Thyroid gland (tissue), 4 donors: ENCODE measurements at regions not wholly inside any gene's neighbourhood (a gene's known extent, or its start where the extent isn't known, plus 50 kb on each side); places are given as distances from the start of the nearest gene placed in this dataset.

Experiments used
- CTCF ChIP-seq, 6 experiments: fragments of 200-600 bp in 3 of 6; fragments of 450-650 bp in 3 of 6; sonication (generic) in 3 of 6; IDR thresholded peaks; one replicate each; pipeline ENCODE4 v1.5.1; 2016 to 2019; ENCODE audit warnings: antibody characterized with exemption in 6 of 6, mild to moderate bottlenecking in 2 of 6, inconsistent platforms in 1 of 6, moderate library complexity in 1 of 6
- POLR2A ChIP-seq, 2 donors: fragments of 450-650 bp; IDR thresholded peaks; one replicate each; pipeline ENCODE4 v1.6.1; 2017; ENCODE audit warnings: antibody characterized with exemption in 2 of 2, mild to moderate bottlenecking in 2 of 2, moderate library complexity in 1 of 2

GRCh38 chr10:21015851-21016250 lies 118.7 kb upstream of the NEBL start:
- no peak for TF ChIP-seq CTCF (IDR thresholded peaks at IDR 0.05)
- TF ChIP-seq POLR2A (IDR thresholded peaks at IDR 0.05) = no peak
